Spinal cord (tissue), 9 donors: ENCODE measurements at regions not wholly inside any gene's neighbourhood (a gene's known extent, or its start where the extent isn't known, plus 50 kb on each side); places are given as distances from the start of the nearest gene placed in this dataset.
"Not testable (repeated sequence)": the region's sequence is repeated elsewhere in the genome, so short reads cannot be mapped to it uniquely, and the experiment has no call there.

ENCODE experiments used
- DNase-seq, 6 donors: peaks; one replicate each; pipeline versions ENCODE4 v3.0.0 to v3.0.0-alpha.2; 2013 to 2015; ENCODE audit warnings: low spot score in 6 of 6, low read depth in 4 of 6
- H3K27ac ChIP-seq: one replicate; pipeline ENCODE4 v1.5.1; 2013; ENCODE audit warnings: low read depth, low read length, control low read depth
- H3K27me3 ChIP-seq: one replicate; pipeline ENCODE4 v1.6.1; 2013; ENCODE audit warnings: low read length; ENCODE audit not compliant: control insufficient read depth, insufficient read depth
- H3K36me3 ChIP-seq: one replicate; pipeline ENCODE4 v1.6.1; 2013; ENCODE audit warnings: low read length; ENCODE audit not compliant: control insufficient read depth, insufficient read depth
- H3K4me1 ChIP-seq: one replicate; pipeline ENCODE4 v1.6.1; 2013; ENCODE audit warnings: low read length; ENCODE audit not compliant: control insufficient read depth, insufficient read depth
- H3K4me3 ChIP-seq: one replicate; pipeline ENCODE4 v1.5.1; 2013; ENCODE audit warnings: low read depth, low read length, control low read depth
- H3K9me3 ChIP-seq: one replicate; pipeline ENCODE4 v1.6.1; 2013; ENCODE audit warnings: low read length; ENCODE audit not compliant: control insufficient read depth, insufficient read depth
- WGBS: methylation state at CpG from one replicate; pipeline ENCODE4 v1.1.5; 2013; ENCODE audit warnings: missing lambda C conversion rate; ENCODE audit not compliant: insufficient coverage; 5-methylcytosine and 5-hydroxymethylcytosine counted together
- donor health status: healthy.

GRCh38 chr12:82300611-82301010 is 57.6 kb downstream of the CCDC59 start:
- Histone ChIP-seq H3K9me3 (no peaks in the 10 kb centered on the region), H3K27ac (no peak overlapping the region), H3K4me3 (no peak overlapping the region), H3K27me3 (no peaks in the 10 kb centered on the region), H3K36me3 (no peaks in the 10 kb centered on the region), H3K4me1 (no peaks in the 10 kb centered on the region)
- WGBS: no CpG with 5 or more reads among the region's 3 CpGs
- peak in 2 of 6 donors; percentile 35 to 37 for DNase-seq

- Histone ChIP-seq H3K4me3 (no peak overlapping the region), H3K27me3 (no peaks in the 10 kb centered on the region), H3K36me3 (no peaks in the 10 kb centered on the region), H3K4me1 (no peaks in the 10 kb centered on the region), H3K9me3 (no peaks in the 10 kb centered on the region), H3K27ac (no peak overlapping the region)
- peak in 3 of 6 donors; percentile 12 to 87 (median 60) for DNase-seq
- WGBS: 0% methylated on average over 1 of the region's 2 CpGs
Observed at GRCh38 chr12:82299319-82300025, 58.7 kb downstream of the CCDC59 start.

- no peaks in the 10 kb centered on the region for H3K27me3 ChIP-seq
- no peaks in the 10 kb centered on the region for H3K9me3 ChIP-seq
- H3K27ac ChIP-seq: no peak overlapping the region
- H3K4me3 ChIP-seq: no peak overlapping the region
- DNase-seq: no peak
- no peaks in the 10 kb centered on the region for H3K4me1 ChIP-seq
- no peaks in the 10 kb centered on the region for H3K36me3 ChIP-seq
- 100% methylated on average over 1 of the region's 2 CpGs for WGBS
Observed at GRCh38 chr12:82290415-82290814, 67.8 kb downstream of the CCDC59 start.

GRCh38 chr12:82281335-82281734 is 76.9 kb downstream of the CCDC59 start:
- H3K36me3 ChIP-seq: not testable (repeated sequence)
- 40% methylated on average over 1 of the region's 1 CpG for WGBS

GRCh38 chr12:82279536-82280058 is 78.6 kb downstream of the CCDC59 start:
- Histone ChIP-seq H3K4me3 (no peak overlapping the region), H3K27me3 (no peaks in the 10 kb centered on the region), H3K27ac (no peak overlapping the region), H3K9me3 (peaks cover 3% of the 10 kb centered on the region), H3K36me3 (no peaks in the 10 kb centered on the region), H3K4me1 (no peaks in the 10 kb centered on the region)
- no peak for DNase-seq
- WGBS: 80% methylated on average over 1 of the region's 3 CpGs

More at GRCh38 chr12:82281335-82281734, 76.9 kb downstream of the CCDC59 start:
- not testable (repeated sequence) for H3K9me3 ChIP-seq, H3K4me1 ChIP-seq, H3K27ac ChIP-seq, H3K4me3 ChIP-seq, H3K27me3 ChIP-seq, DNase-seq

- Histone ChIP-seq H3K27me3 (no peaks in the 10 kb centered on the region), H3K36me3 (no peaks in the 10 kb centered on the region), H3K9me3 (peaks cover 3% of the 10 kb centered on the region), H3K4me1 (no peaks in the 10 kb centered on the region), H3K4me3 (no peak overlapping the region), H3K27ac (no peak overlapping the region)
- WGBS: 33% methylated on average over 1 of the region's 4 CpGs
- peak in 2 of 6 donors; percentile 47 to 64 for DNase-seq
Observed at GRCh38 chr12:82277582-82277981, 80.6 kb downstream of the CCDC59 start.

GRCh38 chr12:82242729-82243128 is 115.5 kb downstream of the CCDC59 start:
- Histone ChIP-seq H3K4me3 (no peak overlapping the region), H3K27ac (no peak overlapping the region), H3K27me3 (no peaks in the 10 kb centered on the region), H3K9me3 (no peaks in the 10 kb centered on the region), H3K36me3 (no peaks in the 10 kb centered on the region), H3K4me1 (no peaks in the 10 kb centered on the region)
- no peak for DNase-seq
- 98% methylated on average over 3 of the region's 4 CpGs for WGBS

- Histone ChIP-seq H3K36me3 (no peaks in the 10 kb centered on the region), H3K9me3 (no peaks in the 10 kb centered on the region), H3K27me3 (no peaks in the 10 kb centered on the region), H3K4me3 (no peak overlapping the region), H3K27ac (no peak overlapping the region), H3K4me1 (no peaks in the 10 kb centered on the region)
- DNase-seq: no peak
Observed at GRCh38 chr12:82225871-82226270, 132.3 kb downstream of the CCDC59 start.

- WGBS: no CpG with 5 or more reads among the region's 4 CpGs
- no peaks in the 10 kb centered on the region for H3K9me3 ChIP-seq
- peak in 1 of 6 donors; percentile 15 for DNase-seq
Observed at GRCh38 chr12:82223426-82223825, 134.8 kb downstream of the CCDC59 start.

GRCh38 chr12:82216475-82216874 is 141.7 kb downstream of the CCDC59 start:
- Histone ChIP-seq H3K27ac (no peak overlapping the region), H3K4me3 (no peak overlapping the region), H3K9me3 (no peaks in the 10 kb centered on the region), H3K36me3 (no peaks in the 10 kb centered on the region), H3K4me1 (no peaks in the 10 kb centered on the region), H3K27me3 (no peaks in the 10 kb centered on the region)
- DNase-seq: no peak
- WGBS: 80% methylated on average over 6 of the region's 6 CpGs

More at GRCh38 chr12:82223426-82223825, 134.8 kb downstream of the CCDC59 start:
- H3K4me3 ChIP-seq: no peak overlapping the region
- H3K27ac ChIP-seq: no peak overlapping the region
- no peaks in the 10 kb centered on the region for H3K4me1 ChIP-seq
- H3K36me3 ChIP-seq: no peaks in the 10 kb centered on the region
- H3K27me3 ChIP-seq: no peaks in the 10 kb centered on the region
